WTC11 (cell line): ENCODE measurements at regions not wholly inside any gene's neighbourhood (a gene's known extent, or its start where the extent isn't known, plus 50 kb on each side); places are given as distances from the start of the nearest gene placed in this dataset.

Source experiments
- ATAC-seq: fragments of 200-7000 bp; cut with Tn5 transposase; 2 replicates; pipeline ENCODE4 v1.10.0; 2021; ENCODE audit warnings: mild to moderate bottlenecking, moderate library complexity
- CTCF ChIA-PET: fragments of 300-600 bp; sonication (Branson Sonifier 250); formaldehyde crosslinking; loops from one replicate; lab custom pipeline; 2021; ENCODE audit warnings: antibody characterized with exemption; lab: Charles Lee
- POLR2A ChIA-PET: fragments of 350-600 bp; sonication (Branson Sonifier 250); formaldehyde crosslinking; loops from one replicate; lab custom pipeline; 2021; ENCODE audit warnings: antibody characterized with exemption; lab: Charles Lee
- DNase-seq: peaks from one replicate; pipeline ENCODE4 v3.0.0; 2021; ENCODE audit warnings: low spot score
- H3K27ac Mint-ChIP-seq: 2 replicates; pipeline ENCODE4 v1.8.0; 2021; ENCODE audit warnings: mixed read lengths
- H3K27me3 Mint-ChIP-seq: 2 replicates; pipeline ENCODE4 v1.8.0; 2021; ENCODE audit warnings: low read depth, mild to moderate bottlenecking, moderate library complexity, mixed read lengths
- H3K36me3 Mint-ChIP-seq: 2 replicates; pipeline ENCODE4 v1.8.0; 2021; ENCODE audit warnings: mixed read lengths
- H3K4me1 Mint-ChIP-seq: 2 replicates; pipeline ENCODE4 v1.8.0; 2022; ENCODE audit warnings: mixed read lengths
- H3K4me3 Mint-ChIP-seq: 2 replicates; pipeline ENCODE4 v1.8.0; 2021; ENCODE audit warnings: mild to moderate bottlenecking, moderate library complexity, mixed read lengths
- H3K9me3 Mint-ChIP-seq: 2 replicates; pipeline ENCODE4 v1.8.0; 2021; ENCODE audit warnings: mixed read lengths
- ATF6 ChIP-seq: sonication (generic); formaldehyde crosslinking; IDR thresholded peaks from 2 replicates; pipeline ENCODE4 v1.8.1; 2023; ENCODE audit warnings: mild to moderate bottlenecking, missing genetic modification reagents
- CREM ChIP-seq: sonication (generic); formaldehyde crosslinking; IDR thresholded peaks from 2 replicates; pipeline ENCODE4 v1.8.1; 2022; ENCODE audit warnings: mild to moderate bottlenecking, missing genetic modification reagents, moderate library complexity
- JAZF1 ChIP-seq: fragments of 250-450 bp; sonication (Bioruptor Pico); IDR thresholded peaks from 2 replicates; pipeline ENCODE4 v1.9.0; 2021; ENCODE audit warnings: moderate library complexity, mild to moderate bottlenecking, inconsistent platforms
- NFE2L1 ChIP-seq: sonication (generic); formaldehyde crosslinking; IDR thresholded peaks from 2 replicates; pipeline ENCODE4 v1.8.1; 2023; ENCODE audit warnings: missing genetic modification reagents
- RORB ChIP-seq: fragments of 250-450 bp; sonication (Bioruptor Pico); IDR thresholded peaks from 2 replicates; pipeline ENCODE4 v1.9.0; 2021; ENCODE audit warnings: mild to moderate bottlenecking
- TEAD1 ChIP-seq: sonication (generic); formaldehyde crosslinking; IDR thresholded peaks from 2 replicates; pipeline ENCODE4 v1.8.0; 2022; ENCODE audit warnings: mild to moderate bottlenecking, missing genetic modification reagents
- ZMAT4 ChIP-seq: fragments of 250-450 bp; sonication (Bioruptor Pico); IDR thresholded peaks from 2 replicates; pipeline ENCODE4 v1.9.0; 2021; ENCODE audit warnings: mild to moderate bottlenecking
- TF ChIP-seq, protein P1 (sequence below): sonication (generic); formaldehyde crosslinking; IDR thresholded peaks from 2 replicates; pipeline ENCODE4 v1.8.1; 2023; ENCODE audit warnings: mild to moderate bottlenecking, missing genetic modification reagents, borderline replicate concordance

GRCh38 chr3:66093981-66094380 is 55.3 kb upstream of the MAGI1 start:
- H3K4me1 Mint-ChIP-seq, result peaks cover 7% of the 10 kb centered on the region
- H3K27ac Mint-ChIP-seq, result no peak overlapping the region
- no peaks in the 10 kb centered on the region; the same call in 1 of the 2 replicates for H3K27me3 Mint-ChIP-seq
- CTCF ChIA-PET, result no interaction called here
- no peak overlapping the region for H3K4me3 Mint-ChIP-seq
- TF ChIP-seq ZMAT4 (no peak), ATF6 (CRISPR knock-in tag) (no peak), TEAD1 (no peak), NFE2L1 (CRISPR knock-in tag) (no peak), RORB (no peak)
- TF ChIP-seq, all 79 proteins: peak for 0
- Mint-ChIP-seq H3K9me3 (peaks cover 9% of the 10 kb centered on the region), H3K36me3 (no peaks in the 10 kb centered on the region)
- DNase-seq (no peak), ATAC-seq (no peak)
- POLR2A ChIA-PET, result no interaction called here

- peaks cover 9% of the 10 kb centered on the region for H3K9me3 Mint-ChIP-seq
- no peak for DNase-seq
- H3K36me3 Mint-ChIP-seq, result no peaks in the 10 kb centered on the region
- H3K27ac Mint-ChIP-seq, result no peak overlapping the region
- ChIA-PET CTCF (no interaction called here), POLR2A (no interaction called here)
- no peaks in the 10 kb centered on the region; the same call in 1 of the 2 replicates for H3K27me3 Mint-ChIP-seq
- peaks cover 2% of the 10 kb centered on the region; the same call in 1 of the 2 replicates for H3K4me1 Mint-ChIP-seq
- no peak overlapping the region for H3K4me3 Mint-ChIP-seq
- TF ChIP-seq JAZF1 (CRISPR knock-in tag) (no peak), CREM (no peak)
- TF ChIP-seq, protein P1, sequence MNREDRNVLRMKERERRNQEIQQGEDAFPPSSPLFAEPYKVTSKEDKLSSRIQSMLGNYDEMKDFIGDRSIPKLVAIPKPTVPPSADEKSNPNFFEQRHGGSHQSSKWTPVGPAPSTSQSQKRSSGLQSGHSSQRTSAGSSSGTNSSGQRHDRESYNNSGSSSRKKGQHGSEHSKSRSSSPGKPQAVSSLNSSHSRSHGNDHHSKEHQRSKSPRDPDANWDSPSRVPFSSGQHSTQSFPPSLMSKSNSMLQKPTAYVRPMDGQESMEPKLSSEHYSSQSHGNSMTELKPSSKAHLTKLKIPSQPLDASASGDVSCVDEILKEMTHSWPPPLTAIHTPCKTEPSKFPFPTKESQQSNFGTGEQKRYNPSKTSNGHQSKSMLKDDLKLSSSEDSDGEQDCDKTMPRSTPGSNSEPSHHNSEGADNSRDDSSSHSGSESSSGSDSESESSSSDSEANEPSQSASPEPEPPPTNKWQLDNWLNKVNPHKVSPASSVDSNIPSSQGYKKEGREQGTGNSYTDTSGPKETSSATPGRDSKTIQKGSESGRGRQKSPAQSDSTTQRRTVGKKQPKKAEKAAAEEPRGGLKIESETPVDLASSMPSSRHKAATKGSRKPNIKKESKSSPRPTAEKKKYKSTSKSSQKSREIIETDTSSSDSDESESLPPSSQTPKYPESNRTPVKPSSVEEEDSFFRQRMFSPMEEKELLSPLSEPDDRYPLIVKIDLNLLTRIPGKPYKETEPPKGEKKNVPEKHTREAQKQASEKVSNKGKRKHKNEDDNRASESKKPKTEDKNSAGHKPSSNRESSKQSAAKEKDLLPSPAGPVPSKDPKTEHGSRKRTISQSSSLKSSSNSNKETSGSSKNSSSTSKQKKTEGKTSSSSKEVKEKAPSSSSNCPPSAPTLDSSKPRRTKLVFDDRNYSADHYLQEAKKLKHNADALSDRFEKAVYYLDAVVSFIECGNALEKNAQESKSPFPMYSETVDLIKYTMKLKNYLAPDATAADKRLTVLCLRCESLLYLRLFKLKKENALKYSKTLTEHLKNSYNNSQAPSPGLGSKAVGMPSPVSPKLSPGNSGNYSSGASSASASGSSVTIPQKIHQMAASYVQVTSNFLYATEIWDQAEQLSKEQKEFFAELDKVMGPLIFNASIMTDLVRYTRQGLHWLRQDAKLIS (CRISPR knock-in tag), result no peak
- no peak for ATAC-seq
Observed at GRCh38 chr3:66092175-66092995, 53.7 kb upstream of the MAGI1 start.
